Neural progenitor cell (in vitro differentiated cells): ENCODE measurements at regions not wholly inside any gene's neighbourhood (a gene's known extent, or its start where the extent isn't known, plus 50 kb on each side); places are given as distances from the start of the nearest gene placed in this dataset.
"Not testable (repeated sequence)": the region's sequence is repeated elsewhere in the genome, so short reads cannot be mapped to it uniquely, and the experiment has no call there.

Experiments
- EZH2 ChIP-seq: fragments of 200-600 bp; sonication (generic); IDR thresholded peaks from 2 replicates; pipeline ENCODE4 v1.6.1; 2017; ENCODE audit warnings: antibody characterized with exemption, mild to moderate bottlenecking, moderate library complexity
- EZH2phosphoT487 ChIP-seq: fragments of 200-600 bp; sonication (generic); IDR thresholded peaks from 2 replicates; pipeline ENCODE4 v1.6.1; 2017; ENCODE audit warnings: antibody characterized with exemption
- TF ChIP-seq, protein P1 (sequence below): fragments of 200-600 bp; sonication (generic); IDR thresholded peaks from 2 replicates; pipeline ENCODE4 v1.5.1; 2017; ENCODE audit warnings: antibody characterized with exemption, mild to moderate bottlenecking

DNA sequence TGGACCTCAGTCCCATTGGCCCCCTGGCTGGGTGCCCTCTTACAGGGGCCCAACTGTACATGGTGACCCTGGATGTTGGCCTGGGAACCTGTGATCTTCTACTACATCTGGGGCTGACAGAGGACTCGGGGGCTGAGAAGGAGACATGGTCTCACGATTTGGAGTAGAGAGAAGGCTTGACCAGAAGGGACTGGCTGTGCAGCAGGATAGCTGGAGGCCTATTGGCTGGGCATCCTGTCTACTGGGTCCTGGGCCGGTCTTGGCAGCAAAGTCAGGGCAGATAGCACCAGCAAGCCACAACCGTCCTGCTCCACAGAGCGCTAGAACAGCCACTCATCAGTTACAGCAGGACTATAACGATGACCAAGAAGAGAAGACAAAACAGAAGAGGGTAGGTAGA is 66.4 kb upstream of the PLGLB1 start:
- TF ChIP-seq, protein P1, sequence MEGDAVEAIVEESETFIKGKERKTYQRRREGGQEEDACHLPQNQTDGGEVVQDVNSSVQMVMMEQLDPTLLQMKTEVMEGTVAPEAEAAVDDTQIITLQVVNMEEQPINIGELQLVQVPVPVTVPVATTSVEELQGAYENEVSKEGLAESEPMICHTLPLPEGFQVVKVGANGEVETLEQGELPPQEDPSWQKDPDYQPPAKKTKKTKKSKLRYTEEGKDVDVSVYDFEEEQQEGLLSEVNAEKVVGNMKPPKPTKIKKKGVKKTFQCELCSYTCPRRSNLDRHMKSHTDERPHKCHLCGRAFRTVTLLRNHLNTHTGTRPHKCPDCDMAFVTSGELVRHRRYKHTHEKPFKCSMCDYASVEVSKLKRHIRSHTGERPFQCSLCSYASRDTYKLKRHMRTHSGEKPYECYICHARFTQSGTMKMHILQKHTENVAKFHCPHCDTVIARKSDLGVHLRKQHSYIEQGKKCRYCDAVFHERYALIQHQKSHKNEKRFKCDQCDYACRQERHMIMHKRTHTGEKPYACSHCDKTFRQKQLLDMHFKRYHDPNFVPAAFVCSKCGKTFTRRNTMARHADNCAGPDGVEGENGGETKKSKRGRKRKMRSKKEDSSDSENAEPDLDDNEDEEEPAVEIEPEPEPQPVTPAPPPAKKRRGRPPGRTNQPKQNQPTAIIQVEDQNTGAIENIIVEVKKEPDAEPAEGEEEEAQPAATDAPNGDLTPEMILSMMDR = not testable (repeated sequence)
- not testable (repeated sequence) for TF ChIP-seq EZH2, EZH2phosphoT487
